H4 (cell line): ENCODE measurements at regions not wholly inside any gene's neighbourhood (a gene's known extent, or its start where the extent isn't known, plus 50 kb on each side); places are given as distances from the start of the nearest gene placed in this dataset.
"Not testable (repeated sequence)": the region's sequence is repeated elsewhere in the genome, so short reads cannot be mapped to it uniquely, and the experiment has no call there.

Source experiments
- DNase-seq: peaks from one replicate; pipeline ENCODE4 v3.0.0-alpha.2; 2015; ENCODE audit warnings: low spot score

DNA sequence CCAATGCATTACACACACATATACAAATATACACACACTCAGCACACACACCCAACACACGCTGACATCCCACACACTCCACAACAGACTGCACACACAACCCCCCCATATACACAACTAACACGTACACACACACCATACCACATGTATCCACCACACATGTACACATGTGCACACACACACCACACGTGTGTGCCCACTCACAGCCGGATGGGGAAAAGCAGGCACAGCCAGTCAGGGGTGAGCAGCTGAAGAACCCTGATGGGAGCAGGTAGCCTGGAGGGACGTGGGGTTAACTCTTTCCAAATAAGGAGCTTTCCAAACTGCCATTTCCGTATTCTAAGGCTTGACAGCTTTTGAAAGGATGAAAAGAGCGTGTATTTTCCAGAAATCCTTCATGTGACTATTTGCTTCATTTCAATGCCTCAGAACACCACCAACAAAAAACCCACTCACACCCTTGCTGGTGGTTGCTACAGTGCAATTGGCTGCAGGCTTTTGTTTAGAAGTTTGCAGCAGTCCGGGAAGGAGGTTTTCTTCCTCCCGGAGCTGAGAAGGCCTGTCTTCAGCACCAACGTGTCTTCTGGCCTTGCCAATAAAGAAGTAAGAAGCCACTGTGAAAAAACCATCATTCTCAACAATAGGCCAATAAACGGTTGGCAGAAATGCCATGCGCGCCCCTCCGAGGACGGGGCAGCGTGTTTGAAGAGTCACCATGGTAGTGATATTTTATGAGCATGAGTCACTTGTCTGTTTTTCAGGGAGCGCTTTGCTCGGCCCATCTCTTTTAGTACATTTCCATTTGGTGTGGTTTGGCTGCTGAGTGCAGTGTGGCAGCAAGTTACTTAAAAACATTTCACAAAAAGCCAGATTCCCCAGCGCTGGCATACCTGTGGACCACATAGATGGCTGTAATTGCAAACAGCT is 131.3 kb upstream of the GMDS start:
- DNase-seq = peak; percentile 97

DNA sequence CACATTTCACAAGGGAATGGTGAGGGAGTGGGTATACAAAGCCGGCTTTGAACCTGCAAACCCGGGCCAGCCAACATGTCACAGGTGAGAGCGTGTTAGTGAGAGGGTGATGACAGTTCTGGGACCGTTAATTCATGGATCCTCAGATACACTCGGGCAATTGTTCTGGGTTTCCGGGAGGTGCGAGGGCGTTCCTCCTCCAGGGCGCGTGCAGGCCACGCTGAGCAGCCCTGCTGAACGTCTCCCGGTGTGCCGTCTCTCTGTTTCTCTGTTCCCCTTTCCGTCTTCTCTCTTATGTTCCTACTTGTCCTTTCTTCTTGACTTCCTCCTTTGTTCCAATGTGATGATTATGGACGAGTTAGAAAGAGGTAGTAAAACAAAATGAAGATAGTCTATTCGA is 130.0 kb upstream of the GMDS start:
- DNase-seq = no peak

DNA sequence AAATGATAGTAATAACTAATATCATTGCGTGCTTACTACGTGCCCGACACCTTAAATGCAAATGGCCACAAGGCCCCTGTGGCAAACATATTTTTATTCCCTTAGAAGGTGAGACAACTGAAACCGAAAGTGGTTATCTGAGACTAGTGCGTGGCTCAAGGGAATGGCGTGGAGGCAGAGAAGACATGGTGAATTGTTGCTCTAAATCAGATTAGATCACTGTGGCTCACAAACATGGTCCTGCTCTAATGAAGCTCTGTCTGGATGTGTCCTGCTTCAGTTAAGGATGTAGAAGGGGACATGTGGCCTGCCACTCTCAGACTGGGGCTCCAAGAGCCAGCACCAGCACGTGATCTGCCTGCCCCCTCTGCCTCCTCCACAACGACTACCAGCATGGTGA is 124.2 kb upstream of the GMDS start:
- no peak for DNase-seq

- no peak for DNase-seq
These were observed 117.8 kb upstream of the GMDS start for GRCh38 chr6:2363211-2363610.

- no peak for DNase-seq
These were observed 115.8 kb upstream of the GMDS start for GRCh38 chr6:2361195-2361594.

GRCh38 chr6:2360716-2361115 is 115.3 kb upstream of the GMDS start:
- DNase-seq = no peak

- DNase-seq = no peak
These were observed 114.7 kb upstream of the GMDS start for GRCh38 chr6:2360126-2360525.

GRCh38 chr6:2355150-2355549 is 109.7 kb upstream of the GMDS start:
- no peak for DNase-seq

- DNase-seq = no peak
These were observed 108.7 kb upstream of the GMDS start for GRCh38 chr6:2354138-2354491.

- DNase-seq = peak; percentile 68
These were observed 108.2 kb upstream of the GMDS start for GRCh38 chr6:2353412-2354137.

- no peak for DNase-seq
These were observed 106.5 kb upstream of the GMDS start for GRCh38 chr6:2351807-2352431.

DNA sequence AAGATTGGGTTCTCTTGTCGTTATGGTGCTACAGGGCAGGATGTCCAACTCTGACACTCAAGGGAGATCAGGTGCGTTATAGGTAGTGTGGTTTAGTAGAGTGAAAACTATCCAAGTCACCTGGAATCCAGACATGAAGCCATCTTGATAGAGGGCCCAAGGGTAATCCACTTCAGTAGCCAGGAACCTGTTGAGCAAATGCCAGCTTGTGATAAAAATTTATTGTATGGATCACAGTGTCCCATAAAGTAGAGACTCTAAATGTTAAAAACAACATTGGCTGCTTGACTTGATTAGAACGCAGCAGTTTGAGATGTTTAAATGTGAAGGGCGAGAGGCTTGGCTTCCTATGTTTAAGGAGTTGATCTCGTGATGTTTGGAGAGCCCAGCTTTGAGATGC is 105.7 kb upstream of the GMDS start:
- DNase-seq = no peak

DNA sequence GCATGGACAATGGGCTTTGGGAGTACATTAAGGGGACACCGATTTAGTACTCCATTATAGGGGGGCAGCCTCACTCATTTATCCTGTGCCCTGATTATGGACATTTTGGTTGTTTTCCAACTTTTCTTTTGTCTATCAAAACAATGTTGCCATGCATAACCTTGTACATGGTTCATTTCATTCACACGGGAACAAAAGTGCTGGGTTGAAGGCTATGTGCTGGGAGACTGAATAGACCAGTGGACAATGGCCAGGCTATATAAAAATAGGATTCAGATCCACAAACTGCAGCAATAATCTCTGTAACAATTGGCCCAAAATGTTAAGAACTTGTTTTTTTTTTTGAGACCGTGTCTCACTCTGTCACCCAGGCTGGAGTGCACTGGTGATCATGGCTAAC is 100.7 kb upstream of the GMDS start:
- no peak for DNase-seq

DNA sequence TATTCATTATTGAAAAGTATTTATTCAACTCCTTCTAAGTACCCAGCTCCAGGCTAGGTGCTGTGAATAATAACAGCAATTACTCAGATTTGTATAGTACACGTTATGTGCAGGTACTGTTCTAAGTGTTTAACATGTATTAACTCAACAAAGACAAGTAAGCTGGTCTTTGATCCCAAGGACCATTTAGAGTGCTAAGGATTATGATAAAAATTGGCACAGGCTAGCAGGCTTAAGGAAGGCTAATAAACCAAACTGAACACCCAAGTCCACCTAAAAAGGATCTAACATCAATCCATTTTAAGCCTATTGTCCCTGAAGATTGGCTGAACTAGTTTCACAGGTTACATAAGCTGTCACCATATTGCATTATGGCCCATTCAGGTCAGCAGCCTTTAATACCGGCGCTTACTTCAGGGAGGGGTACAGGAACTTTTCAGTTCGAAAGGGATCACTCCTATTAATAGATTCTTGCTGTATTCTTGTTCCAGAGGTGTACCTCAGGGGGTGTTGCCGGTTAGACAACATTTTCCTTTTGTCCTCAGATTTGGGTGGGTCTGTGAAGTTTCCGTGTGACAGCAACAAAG is 99.0 kb upstream of the GMDS start:
- no peak for DNase-seq

DNA sequence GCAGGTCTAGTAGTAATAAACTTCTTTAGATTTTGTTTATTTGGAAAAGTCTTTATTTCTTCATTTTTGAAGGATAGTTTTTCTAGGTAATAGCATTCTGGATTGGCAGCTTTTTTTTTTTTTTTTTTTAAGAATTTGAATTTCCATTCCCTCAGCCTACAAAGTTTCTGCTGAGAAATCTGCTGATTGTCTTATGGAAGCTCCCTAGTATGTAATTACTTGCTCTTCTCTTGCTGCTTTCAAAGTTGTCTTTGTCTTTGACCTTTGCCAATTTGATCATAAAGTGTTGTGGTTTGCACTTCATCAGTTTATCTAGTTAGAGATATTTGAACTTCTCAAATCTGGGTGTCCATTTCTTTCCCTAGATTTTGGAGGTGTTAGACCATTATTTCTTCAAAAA is 82.2 kb upstream of the GMDS start:
- DNase-seq = no peak

GRCh38 chr6:2324166-2324953 is 79.0 kb upstream of the GMDS start:
- DNase-seq = no peak

DNA sequence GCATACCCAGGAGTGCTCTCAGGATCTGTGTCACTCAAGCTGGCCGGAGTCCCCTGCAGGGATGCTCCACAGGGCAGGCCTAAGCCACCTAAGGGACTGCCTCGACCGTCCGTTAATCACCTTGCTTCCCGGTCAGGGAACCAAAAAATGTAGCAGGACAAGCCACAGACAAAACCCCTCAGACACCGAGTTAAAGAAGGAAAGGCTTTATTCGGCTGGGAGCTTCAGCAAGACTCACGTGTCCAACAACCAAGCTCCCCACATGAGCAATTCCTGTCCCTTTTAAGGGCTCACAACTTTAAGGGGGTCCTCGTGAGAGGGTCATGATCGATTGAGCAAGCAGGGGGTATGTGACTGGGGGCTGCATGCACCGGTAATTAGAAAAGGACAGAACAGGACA is 72.1 kb upstream of the GMDS start:
- DNase-seq = not testable (repeated sequence)

GRCh38 chr6:2314641-2315040 is 69.2 kb upstream of the GMDS start:
- DNase-seq = no peak

DNA sequence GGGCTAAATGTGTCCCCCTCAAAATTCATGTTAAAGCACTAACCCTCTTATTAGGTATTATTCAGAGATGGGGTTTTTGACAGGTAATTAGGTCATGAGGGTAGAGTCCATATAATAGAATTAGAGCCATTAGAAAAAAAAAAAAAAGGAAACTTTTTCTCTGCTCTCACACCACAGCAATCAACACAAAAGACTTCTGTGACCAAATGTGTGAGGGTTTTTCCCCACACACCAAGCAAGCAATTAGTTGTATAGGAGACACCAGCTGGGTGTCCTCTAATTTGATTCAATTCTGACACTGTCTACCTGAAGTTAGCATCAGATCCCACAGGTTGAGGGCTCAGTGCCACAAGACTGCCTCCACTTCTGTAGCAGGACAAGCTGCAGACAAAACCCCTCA is 64.6 kb upstream of the GMDS start:
- no peak for DNase-seq

DNA sequence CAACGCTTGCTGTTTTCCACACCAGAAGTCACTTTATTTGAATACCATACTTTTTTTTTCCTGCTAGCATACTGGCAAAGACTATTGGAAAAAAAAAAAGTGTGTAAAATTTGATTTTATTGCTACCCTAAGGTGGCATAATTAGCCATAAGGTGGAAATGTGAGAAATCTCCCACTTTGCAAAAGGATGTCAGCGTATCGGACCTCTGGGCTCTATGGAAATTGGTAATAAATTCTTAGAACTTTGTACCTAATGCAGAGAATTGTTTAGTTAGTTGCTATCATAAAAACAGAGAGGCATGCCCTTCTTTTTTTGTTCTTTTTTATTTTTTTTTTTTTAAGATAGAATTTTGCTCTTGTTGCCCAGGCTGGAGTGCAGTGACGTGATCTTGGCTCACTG is 63.7 kb upstream of the GMDS start:
- DNase-seq = no peak

GRCh38 chr6:2307799-2308198 is 62.4 kb upstream of the GMDS start:
- no peak for DNase-seq

DNA sequence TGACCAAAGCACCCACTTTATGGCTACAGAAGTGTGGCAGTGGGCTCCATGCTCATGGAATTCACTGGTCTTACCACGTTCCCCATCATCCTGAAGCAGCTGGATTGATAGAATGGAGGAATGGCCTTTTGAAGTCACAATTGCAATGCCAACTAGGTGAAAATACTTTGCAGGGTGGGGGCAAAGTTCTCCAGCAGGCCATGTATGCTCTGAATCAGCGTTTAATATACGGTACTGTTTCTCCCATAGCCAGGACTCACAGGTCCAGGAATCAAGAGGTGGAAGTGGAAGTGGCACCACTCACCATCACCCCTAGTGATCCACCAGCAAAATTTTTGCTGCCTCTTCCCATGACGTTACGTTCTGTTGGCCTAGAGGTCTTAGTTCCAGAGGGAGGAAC is 60.5 kb upstream of the GMDS start:
- DNase-seq = no peak
